Endodermal cell (in vitro differentiated cells): ENCODE measurements at regions not wholly inside any gene's neighbourhood (a gene's known extent, or its start where the extent isn't known, plus 50 kb on each side); places are given as distances from the start of the nearest gene placed in this dataset.
A peak's percentile ranks its signal among the peaks of the same experiment; 100 is the strongest.

Experiments used
- DNase-seq: peaks from one replicate; pipeline ENCODE4 v3.0.0-alpha.2; 2017
- H3K27ac ChIP-seq: 2 replicates; pipeline ENCODE4 v1.5.1; 2013; ENCODE audit warnings: mild to moderate bottlenecking, low read depth, low read length, moderate library complexity
- H3K27me3 ChIP-seq: 2 replicates; pipeline ENCODE4 v1.6.1; 2013; ENCODE audit warnings: mild to moderate bottlenecking, low read length, moderate library complexity; ENCODE audit not compliant: insufficient read depth, control insufficient read depth, poor library complexity, severe bottlenecking
- H3K36me3 ChIP-seq: 2 replicates; pipeline ENCODE4 v1.7.0; 2013; ENCODE audit warnings: mild to moderate bottlenecking, low read length, moderate library complexity; ENCODE audit not compliant: control insufficient read depth, insufficient read depth
- H3K4me1 ChIP-seq: one replicate; pipeline ENCODE4 v1.7.0; 2013; ENCODE audit warnings: low read length; ENCODE audit not compliant: control insufficient read depth, insufficient read depth
- H3K4me3 ChIP-seq: 2 replicates; pipeline ENCODE4 v1.5.1; 2013; ENCODE audit warnings: mild to moderate bottlenecking, low read length, moderate library complexity
- H3K9ac ChIP-seq: 2 replicates; pipeline ENCODE4 v1.6.1; 2013; ENCODE audit warnings: mild to moderate bottlenecking, low read length, moderate library complexity; ENCODE audit not compliant: poor library complexity, severe bottlenecking; ENCODE audit errors: extremely low read depth
- H3K9me3 ChIP-seq: 2 replicates; pipeline ENCODE4 v1.6.1; 2013; ENCODE audit warnings: mild to moderate bottlenecking, low read length, moderate library complexity; ENCODE audit not compliant: control insufficient read depth
- H3K27ac Mint-ChIP-seq: 2 replicates; pipeline ENCODE4 v1.8.0; 2020; ENCODE audit warnings: mixed read lengths
- H3K27me3 Mint-ChIP-seq: 2 replicates; pipeline ENCODE4 v1.8.0; 2021; ENCODE audit warnings: mild to moderate bottlenecking, mixed read lengths; ENCODE audit not compliant: insufficient read depth
- H3K36me3 Mint-ChIP-seq: 2 replicates; pipeline ENCODE4 v1.8.0; 2020; ENCODE audit warnings: low read depth, mixed read lengths
- H3K4me1 Mint-ChIP-seq: 2 replicates; pipeline ENCODE4 v1.8.0; 2020; ENCODE audit warnings: mixed read lengths
- H3K4me3 Mint-ChIP-seq: 2 replicates; pipeline ENCODE4 v1.8.0; 2020; ENCODE audit warnings: mild to moderate bottlenecking, moderate library complexity, mixed read lengths
- H3K9me3 Mint-ChIP-seq: 2 replicates; pipeline ENCODE4 v1.8.0; 2020; ENCODE audit warnings: mild to moderate bottlenecking, mixed read lengths
- CTCF ChIP-seq: fragments of 200-600 bp; sonication (generic); conservative IDR thresholded peaks from 2 replicates; pipeline ENCODE4 v1.5.0; 2021; ENCODE audit warnings: antibody characterized with exemption, mild to moderate bottlenecking
- WGBS, 2 experiments: methylation state at CpG; one replicate each; pipeline versions ENCODE4 v1.1.5 to v1.1.7; 2013; ENCODE audit warnings: missing lambda C conversion rate in 2 of 2, mixed read lengths in 1 of 2; ENCODE audit not compliant: insufficient coverage in 1 of 2, insufficient read length in 1 of 2; 5-methylcytosine and 5-hydroxymethylcytosine counted together

- Mint-ChIP-seq H3K9me3 (peaks cover under 1% of the 10 kb centered on the region), H3K36me3 (no peaks in the 10 kb centered on the region), H3K27ac (no peak overlapping the region), H3K4me3 (no peak overlapping the region), H3K4me1 (peaks cover 3% of the 10 kb centered on the region), H3K27me3 (no peaks in the 10 kb centered on the region)
- DNase-seq = no peak
- Histone ChIP-seq H3K9ac (no peak overlapping the region), H3K27ac (no peak overlapping the region), H3K4me1 (peaks cover 3% of the 10 kb centered on the region), H3K27me3 (no peaks in the 10 kb centered on the region), H3K4me3 (no peak overlapping the region), H3K36me3 (no peaks in the 10 kb centered on the region), H3K9me3 (no peaks in the 10 kb centered on the region)
- WGBS, 2 experiments = 91 to 100% methylated on average over 2 of the region's 2 CpGs
- TF ChIP-seq CTCF = peak; percentile 41
Observed at GRCh38 chr3:22795917-22796316, 407.2 kb upstream of the UBE2E2 start.

- DNase-seq = no peak
- Mint-ChIP-seq H3K4me3 (no peak overlapping the region), H3K9me3 (peaks cover 10% of the 10 kb centered on the region), H3K4me1 (peaks cover 3% of the 10 kb centered on the region), H3K36me3 (peaks cover 2% of the 10 kb centered on the region), H3K27ac (no peak overlapping the region), H3K27me3 (no peaks in the 10 kb centered on the region)
- H3K27ac ChIP-seq = no peak overlapping the region
- no peak overlapping the region for H3K4me3 ChIP-seq
- no peak overlapping the region for H3K9ac ChIP-seq
- H3K36me3 ChIP-seq = no peaks in the 10 kb centered on the region
- no peaks in the 10 kb centered on the region for H3K27me3 ChIP-seq
- H3K9me3 ChIP-seq = no peaks in the 10 kb centered on the region
- H3K4me1 ChIP-seq = peaks cover 3% of the 10 kb centered on the region
- TF ChIP-seq CTCF = no peak
- WGBS, 2 experiments = 94 to 100% methylated on average over 1 to 2 of the region's 3 CpGs
Observed at GRCh38 chr3:22798461-22798860, 404.7 kb upstream of the UBE2E2 start.

GRCh38 chr3:22819209-22819608 is 383.9 kb upstream of the UBE2E2 start:
- no peak overlapping the region for H3K27ac Mint-ChIP-seq
- no peaks in the 10 kb centered on the region for H3K4me1 ChIP-seq
- no peaks in the 10 kb centered on the region for H3K27me3 ChIP-seq
- H3K9me3 ChIP-seq = peaks cover 26% of the 10 kb centered on the region
- no peak overlapping the region for H3K9ac ChIP-seq
- H3K36me3 Mint-ChIP-seq = peaks cover 11% of the 10 kb centered on the region
- H3K4me3 Mint-ChIP-seq = no peak overlapping the region
- H3K4me1 Mint-ChIP-seq = no peaks in the 10 kb centered on the region
- H3K4me3 ChIP-seq = no peak overlapping the region
- no peak overlapping the region for H3K27ac ChIP-seq
- DNase-seq = no peak
- no peaks in the 10 kb centered on the region for H3K36me3 ChIP-seq
- 97% methylated on average over 2 of the region's 2 CpGs; no CpG with 5 or more reads in 1 of the 2 experiments for WGBS, 2 experiments
- no peak for TF ChIP-seq CTCF
- H3K27me3 Mint-ChIP-seq = no peaks in the 10 kb centered on the region
- H3K9me3 Mint-ChIP-seq = peaks cover 31% of the 10 kb centered on the region
